ENCODE measurements at regions not wholly inside any gene's neighbourhood (a gene's known extent, or its start where the extent isn't known, plus 50 kb on each side); places are given as distances from the start of the nearest gene placed in this dataset.
"Not testable (repeated sequence)": the region's sequence is repeated elsewhere in the genome, so short reads cannot be mapped to it uniquely, and the experiment has no call there.

GRCh38 chr10:32217216-32217615, 129.7 kb downstream of the EPC1 start:
- no peak for DNase-seq (ENCODE audit: low read depth, low spot score)
- in situ Hi-C loops (cut with HindIII; ENCODE audit: low sequenced_read_pairs): no loop called here
- TF ChIP-seq, protein P1, sequence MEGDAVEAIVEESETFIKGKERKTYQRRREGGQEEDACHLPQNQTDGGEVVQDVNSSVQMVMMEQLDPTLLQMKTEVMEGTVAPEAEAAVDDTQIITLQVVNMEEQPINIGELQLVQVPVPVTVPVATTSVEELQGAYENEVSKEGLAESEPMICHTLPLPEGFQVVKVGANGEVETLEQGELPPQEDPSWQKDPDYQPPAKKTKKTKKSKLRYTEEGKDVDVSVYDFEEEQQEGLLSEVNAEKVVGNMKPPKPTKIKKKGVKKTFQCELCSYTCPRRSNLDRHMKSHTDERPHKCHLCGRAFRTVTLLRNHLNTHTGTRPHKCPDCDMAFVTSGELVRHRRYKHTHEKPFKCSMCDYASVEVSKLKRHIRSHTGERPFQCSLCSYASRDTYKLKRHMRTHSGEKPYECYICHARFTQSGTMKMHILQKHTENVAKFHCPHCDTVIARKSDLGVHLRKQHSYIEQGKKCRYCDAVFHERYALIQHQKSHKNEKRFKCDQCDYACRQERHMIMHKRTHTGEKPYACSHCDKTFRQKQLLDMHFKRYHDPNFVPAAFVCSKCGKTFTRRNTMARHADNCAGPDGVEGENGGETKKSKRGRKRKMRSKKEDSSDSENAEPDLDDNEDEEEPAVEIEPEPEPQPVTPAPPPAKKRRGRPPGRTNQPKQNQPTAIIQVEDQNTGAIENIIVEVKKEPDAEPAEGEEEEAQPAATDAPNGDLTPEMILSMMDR (IDR thresholded peaks at IDR 0.05; ENCODE audit: low read depth, low read length): no peak
- H3K4me3 ChIP-seq (ENCODE audit: low read depth, low read length): no peak overlapping the region

- DNase-seq (ENCODE audit: low read depth, low spot score); in situ Hi-C loops (cut with HindIII; ENCODE audit: low sequenced_read_pairs): not testable (repeated sequence)
Measured at GRCh38 chr10:32213838-32214237, 133.1 kb downstream of the EPC1 start.

DNA sequence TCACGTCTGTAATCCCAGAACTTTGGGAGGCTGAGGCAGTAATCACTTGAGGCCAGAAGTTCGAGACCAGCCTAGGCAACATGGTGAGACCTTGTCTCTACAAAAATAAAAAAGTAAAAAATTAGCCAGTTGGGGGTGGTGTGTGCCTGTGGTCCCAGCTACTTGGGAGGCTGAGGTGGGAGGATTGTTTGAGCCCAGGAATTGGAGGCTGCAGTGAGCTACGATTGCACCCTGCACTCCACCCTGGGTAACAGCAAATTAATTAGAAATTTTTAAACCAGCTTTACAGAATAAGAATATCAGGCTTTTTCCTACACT, 136.0 kb downstream of the EPC1 start:
- no peak for DNase-seq (ENCODE audit: low read depth, low spot score)
- in situ Hi-C loops (cut with HindIII; ENCODE audit: low sequenced_read_pairs): no loop called here
- TF ChIP-seq, protein P1 (IDR thresholded peaks at IDR 0.05; ENCODE audit: low read depth, low read length): no peak
- H3K4me3 ChIP-seq (ENCODE audit: low read depth, low read length): no peak overlapping the region

More at GRCh38 chr10:32213838-32214237, 133.1 kb downstream of the EPC1 start:
- not testable (repeated sequence) for H3K4me3 ChIP-seq (ENCODE audit: low read depth, low read length)

- no peak overlapping the region for H3K4me3 ChIP-seq (ENCODE audit: low read depth, low read length)
- in situ Hi-C loops (cut with HindIII; ENCODE audit: low sequenced_read_pairs): no loop called here
- peak; percentile 50 for DNase-seq (ENCODE audit: low read depth, low spot score)
- TF ChIP-seq, protein P1 (IDR thresholded peaks at IDR 0.05; ENCODE audit: low read depth, low read length): peak; percentile 54
Measured at GRCh38 chr10:32210306-32211045, 136.5 kb downstream of the EPC1 start.

GRCh38 chr10:32208005-32208404, 139.0 kb downstream of the EPC1 start:
- in situ Hi-C loops (cut with HindIII; ENCODE audit: low sequenced_read_pairs); DNase-seq (ENCODE audit: low read depth, low spot score); H3K4me3 ChIP-seq (ENCODE audit: low read depth, low read length): not testable (repeated sequence)

DNA sequence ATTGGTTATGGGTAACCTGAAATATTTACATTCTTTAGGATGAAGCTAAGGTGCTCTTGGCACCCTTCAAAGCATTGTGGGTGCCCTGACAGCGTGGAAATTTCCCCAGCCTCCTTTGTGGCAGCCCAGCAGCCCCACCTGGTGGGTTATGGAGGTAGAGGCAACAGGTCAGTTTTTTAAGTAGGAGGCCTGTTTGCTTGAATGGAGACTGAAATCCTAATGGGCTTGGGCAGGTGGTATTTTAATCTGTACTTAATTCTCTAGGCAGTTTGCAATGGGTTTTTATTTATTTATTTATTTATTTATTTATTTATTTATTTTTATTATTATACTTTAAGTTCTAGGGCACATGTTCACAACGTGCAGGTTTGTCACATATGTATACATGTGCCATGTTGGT, 139.4 kb downstream of the EPC1 start:
- H3K4me3 ChIP-seq (ENCODE audit: low read depth, low read length): no peak overlapping the region
- DNase-seq (ENCODE audit: low read depth, low spot score): peak; percentile 45
- in situ Hi-C loops (cut with HindIII; ENCODE audit: low sequenced_read_pairs): no loop called here
- TF ChIP-seq, protein P1 (IDR thresholded peaks at IDR 0.05; ENCODE audit: low read depth, low read length): peak; percentile 73

- DNase-seq (ENCODE audit: low read depth, low spot score): peak; percentile 14
- in situ Hi-C loops (cut with HindIII; ENCODE audit: low sequenced_read_pairs): no loop called here
- no peak overlapping the region for H3K4me3 ChIP-seq (ENCODE audit: low read depth, low read length)
- TF ChIP-seq, protein P1 (IDR thresholded peaks at IDR 0.05; ENCODE audit: low read depth, low read length): no peak
Measured at GRCh38 chr10:32205670-32206069, 141.3 kb downstream of the EPC1 start.

- TF ChIP-seq, protein P1 (IDR thresholded peaks at IDR 0.05; ENCODE audit: low read depth, low read length): no peak
- in situ Hi-C loops (cut with HindIII; ENCODE audit: low sequenced_read_pairs): no loop called here
- H3K4me3 ChIP-seq (ENCODE audit: low read depth, low read length): no peak overlapping the region
- DNase-seq (ENCODE audit: low read depth, low spot score): no peak
Measured at GRCh38 chr10:32204606-32205005, 142.4 kb downstream of the EPC1 start.
